Endothelial cell of umbilical vein (primary cell): ENCODE measurements at regions not wholly inside any gene's neighbourhood (a gene's known extent, or its start where the extent isn't known, plus 50 kb on each side); places are given as distances from the start of the nearest gene placed in this dataset.

Source experiments
- BruUV-seq: library from RNA; stranded (reverse); fragments of 400-500 nt; replicated peaks from 2 replicates; lab custom pipeline; 2021; lab: Mats Ljungman, UMichigan
- CTCF ChIA-PET: fragments of 300-600, 350-600 bp; sonication (Branson Sonifier 250); formaldehyde crosslinking; loops from one replicate; lab custom pipeline; 2021; ENCODE audit warnings: antibody characterized with exemption, inconsistent platforms; lab: Charles Lee
- POLR2A ChIA-PET: fragments of 300-600, 350-600 bp; sonication (Branson Sonifier 250); formaldehyde crosslinking; loops from one replicate; lab custom pipeline; 2021; ENCODE audit warnings: antibody characterized with exemption, inconsistent platforms; lab: Charles Lee
- DNase-seq: peaks from one replicate; pipeline ENCODE4 v3.0.0-alpha.2; 2011; ENCODE audit warnings: low read depth, low spot score
- FAIRE-seq: peaks from 2 replicates; lab custom pipeline; 2011; peaks lifted over from hg19 to GRCh38; lab: Jason Lieb, UNC
- H2AFZ ChIP-seq: 2 replicates; pipeline ENCODE4 v1.6.0; 2012; ENCODE audit warnings: low read depth, low read length, control low read depth, inconsistent platforms
- H3K27ac ChIP-seq: 2 replicates; pipeline ENCODE4 v1.5.1; 2011; ENCODE audit warnings: low read depth, mild to moderate bottlenecking, control low read depth, low read length, moderate library complexity; ENCODE audit not compliant: insufficient read depth
- H3K27me3 ChIP-seq, 2 experiments: 2 replicates each; pipeline versions ENCODE4 v1.6.0 to v1.6.1; 2011; ENCODE audit warnings: low read length in 2 of 2, mixed read lengths in 1 of 2; ENCODE audit not compliant: control insufficient read depth in 2 of 2, insufficient read depth in 2 of 2
- H3K36me3 ChIP-seq, 2 experiments: 2 replicates in 1 of 2; 3 replicates in 1 of 2; pipeline ENCODE4 v1.5.1; 2011; ENCODE audit warnings: low read length in 2 of 2, mild to moderate bottlenecking in 1 of 2, moderate library complexity in 1 of 2; ENCODE audit not compliant: control insufficient read depth in 2 of 2, insufficient read depth in 2 of 2; ENCODE audit errors: extremely low read depth in 1 of 2
- H3K4me1 ChIP-seq: 3 replicates; pipeline ENCODE4 v1.5.1; 2011; ENCODE audit warnings: mild to moderate bottlenecking, low read length; ENCODE audit not compliant: control insufficient read depth, insufficient read depth; ENCODE audit errors: extremely low read depth
- H3K4me2 ChIP-seq: 2 replicates; pipeline ENCODE4 v1.6.1; 2011; ENCODE audit warnings: low read length, control low read depth, mixed read lengths; ENCODE audit not compliant: insufficient read depth
- H3K4me3 ChIP-seq, 3 experiments: fragments of 200-600 bp in 1 of 3; sonication (generic), shearing (Covaris generic) in 1 of 3; replicated peaks in 1 of 3; 2 replicates each; pipeline ENCODE4 v1.5.1; 2011 to 2016; ENCODE audit warnings: control low read depth in 3 of 3, low read length in 3 of 3, mild to moderate bottlenecking in 2 of 3, inconsistent platforms in 1 of 3, low read depth in 1 of 3, moderate library complexity in 1 of 3; ENCODE audit not compliant: insufficient read depth in 1 of 3
- H3K79me2 ChIP-seq: 2 replicates; pipeline ENCODE4 v1.6.0; 2012; ENCODE audit warnings: low read length, inconsistent platforms; ENCODE audit not compliant: control insufficient read depth, insufficient read depth
- H3K9ac ChIP-seq: replicated peaks from 2 replicates; pipeline ENCODE3; 2011; ENCODE audit warnings: low read length, control low read depth; ENCODE audit not compliant: insufficient read depth; ENCODE audit errors: extremely low read depth
- H3K9me1 ChIP-seq: replicated peaks from 3 replicates; pipeline ENCODE4 v1.6.0; 2011; ENCODE audit warnings: mild to moderate bottlenecking, low read length; ENCODE audit not compliant: control insufficient read depth, insufficient read depth; ENCODE audit errors: extremely low read depth
- H3K9me3 ChIP-seq: replicated peaks from 2 replicates; pipeline ENCODE4 v1.5.1; 2012; ENCODE audit warnings: low read length, inconsistent platforms; ENCODE audit not compliant: control insufficient read depth, insufficient read depth
- H4K20me1 ChIP-seq: replicated peaks from 2 replicates; pipeline ENCODE3; 2011; ENCODE audit warnings: mild to moderate bottlenecking, low read length; ENCODE audit not compliant: control insufficient read depth, insufficient read depth; ENCODE audit errors: extremely low read depth
- CTCF ChIP-seq, 2 donors: IDR thresholded peaks; 1 replicate in 1 of 2; 2 replicates in 1 of 2; pipeline ENCODE4 v1.5.1; 2011; ENCODE audit warnings: low read length in 2 of 2, mild to moderate bottlenecking in 2 of 2, moderate library complexity in 2 of 2, control low read depth in 1 of 2, inconsistent platforms in 1 of 2, low read depth in 1 of 2; ENCODE audit not compliant: insufficient read depth in 1 of 2; ENCODE audit errors: extremely low read depth in 1 of 2
- EZH2 ChIP-seq: IDR thresholded peaks from 2 replicates; pipeline ENCODE4 v1.6.1; 2012; ENCODE audit warnings: borderline replicate concordance, low read depth, mild to moderate bottlenecking, moderate library complexity, low read length, inconsistent platforms; ENCODE audit not compliant: severe bottlenecking
- FOS ChIP-seq: IDR thresholded peaks from 2 replicates; pipeline ENCODE4 v1.6.1; 2011; ENCODE audit warnings: mild to moderate bottlenecking, low read length, moderate library complexity, borderline replicate concordance; ENCODE audit not compliant: insufficient read depth
- GATA2 ChIP-seq: IDR thresholded peaks from 2 replicates; pipeline ENCODE4 v1.7.0; 2011; ENCODE audit warnings: low read depth, mild to moderate bottlenecking, moderate library complexity, mixed read lengths, low read length; ENCODE audit not compliant: insufficient read length, insufficient read depth
- JUN ChIP-seq: IDR thresholded peaks from 2 replicates; pipeline ENCODE4 v1.6.1; 2011; ENCODE audit warnings: borderline replicate concordance, low read depth; ENCODE audit not compliant: insufficient read length, insufficient read depth
- MAX ChIP-seq: IDR thresholded peaks from 2 replicates; pipeline ENCODE4 v1.6.1; 2011; ENCODE audit not compliant: insufficient read depth, insufficient read length
- MYC ChIP-seq: IDR thresholded peaks from one replicate; pipeline ENCODE4 v1.6.1; 2011; ENCODE audit warnings: mild to moderate bottlenecking, low read depth, low read length
- POLR2A ChIP-seq: IDR thresholded peaks from 2 replicates; pipeline ENCODE4 v1.6.1; 2012; ENCODE audit warnings: low read depth, mild to moderate bottlenecking, control low read depth, low read length
- POLR2AphosphoS5 ChIP-seq: IDR thresholded peaks from 2 replicates; pipeline ENCODE4 v1.6.1; 2012; ENCODE audit warnings: low read depth, mild to moderate bottlenecking, control low read depth, low read length, moderate library complexity; ENCODE audit not compliant: insufficient read depth
- dilution Hi-C: fragments of 300-500 bp; cut with MboI; formaldehyde crosslinking; loops from one replicate; pipeline ENCODE4 v1.15.0; 2019; ENCODE audit warnings: low sequenced_read_pairs; ENCODE audit not compliant: extremely low pct_ligation_motif_present
- intact Hi-C: fragments of 100-400 bp; cut with micrococcal nuclease; formaldehyde crosslinking; loops from one replicate; pipeline ENCODE4 v1.10.0; 2022

DNA sequence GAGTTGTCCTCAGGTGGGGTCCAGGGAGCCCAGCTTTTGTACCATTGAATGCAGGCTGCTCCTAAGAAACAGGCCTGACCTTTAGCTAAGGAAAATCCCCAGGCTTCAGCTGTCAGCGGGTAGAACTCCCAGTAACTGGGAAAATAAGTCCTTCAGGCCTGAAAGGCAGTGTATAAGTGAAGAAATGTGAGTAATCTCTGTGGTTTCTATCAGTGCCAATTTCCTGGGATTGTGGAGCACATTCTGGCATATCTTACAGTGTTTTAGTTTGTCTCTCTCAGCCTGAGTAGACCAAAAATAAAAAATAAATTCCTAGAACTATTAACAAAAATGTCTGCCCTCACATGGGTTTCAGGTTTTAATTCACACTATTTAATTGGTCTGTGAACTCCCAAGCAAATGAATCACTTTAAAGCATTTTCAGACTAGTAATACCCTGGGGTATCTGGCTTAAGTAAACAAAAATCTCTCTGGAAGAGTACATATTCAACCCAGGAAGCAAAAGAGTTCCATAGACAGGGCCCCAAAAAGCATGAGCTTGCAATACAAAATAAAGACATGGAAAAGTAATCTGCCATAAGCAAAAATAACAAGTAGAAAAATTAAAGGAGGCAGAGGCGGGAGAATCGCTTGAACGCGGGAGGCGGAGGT is 566.2 kb upstream of the NOX3 start:
- no peaks in the 10 kb centered on the region for H3K79me2 ChIP-seq
- H3K9me3 ChIP-seq, result no peaks in the 10 kb centered on the region
- POLR2A ChIA-PET, result no interaction called here
- intact Hi-C loops, result no loop called here
- FAIRE-seq (no peak), DNase-seq (no peak)
- TF ChIP-seq CTCF (IDR thresholded peaks at IDR 0.05; ENCODE audit: extremely low read depth in 1 of 2, insufficient read depth in 1 of 2, low read depth in 1 of 2, low read length in 2 of 2), result no peak
- no peak for TF ChIP-seq FOS
- no peak for TF ChIP-seq MAX
- no peak for TF ChIP-seq MYC
- no peak for TF ChIP-seq GATA2
- TF ChIP-seq POLR2AphosphoS5, result no peak
- no peak for TF ChIP-seq EZH2
- TF ChIP-seq POLR2A, result no peak
- TF ChIP-seq JUN, result no peak
- no peaks in the 10 kb centered on the region for H3K9me1 ChIP-seq
- H4K20me1 ChIP-seq, result no peaks in the 10 kb centered on the region
- H3K9ac ChIP-seq, result no peak overlapping the region
- H3K36me3 ChIP-seq, result no peaks in the 10 kb centered on the region
- CTCF ChIA-PET, result no interaction called here
- no peak overlapping the region for H3K4me3 ChIP-seq
- no peaks in the 10 kb centered on the region for H3K4me1 ChIP-seq
- H2AFZ ChIP-seq, result no peak overlapping the region
- no TSS peak for BruUV-seq
- no peak overlapping the region for H3K4me2 ChIP-seq
- dilution Hi-C loops, result no loop called here
- H3K27me3 ChIP-seq, result no peaks in the 10 kb centered on the region
- H3K27ac ChIP-seq, result no peak overlapping the region
